KMS-11 (cell line): ENCODE measurements at regions not wholly inside any gene's neighbourhood (a gene's known extent, or its start where the extent isn't known, plus 50 kb on each side); places are given as distances from the start of the nearest gene placed in this dataset.

Experiments used
- H2AFZ ChIP-seq: fragments of 200-600 bp; sonication (generic); 2 replicates; pipeline ENCODE4 v1.6.1; 2016; ENCODE audit warnings: antibody characterized with exemption, mixed run types, low read depth
- H3K27ac ChIP-seq: fragments of 200-600 bp; sonication (generic); 2 replicates; pipeline ENCODE4 v1.6.1; 2016; ENCODE audit warnings: mild to moderate bottlenecking, mixed run types
- H3K27me3 ChIP-seq: fragments of 200-600 bp; sonication (generic); 2 replicates; pipeline ENCODE4 v1.6.1; 2017; ENCODE audit warnings: mild to moderate bottlenecking, low read depth, mixed run types, moderate library complexity; ENCODE audit not compliant: insufficient read depth
- H3K36me3 ChIP-seq: fragments of 200-600 bp; sonication (generic); 2 replicates; pipeline ENCODE4 v1.6.1; 2017; ENCODE audit warnings: mild to moderate bottlenecking, mixed run types; ENCODE audit not compliant: insufficient read depth
- H3K4me1 ChIP-seq: fragments of 200-600 bp; sonication (generic); 2 replicates; pipeline ENCODE4 v1.6.1; 2016; ENCODE audit warnings: mild to moderate bottlenecking, low read depth, mixed run types; ENCODE audit not compliant: poor library complexity, severe bottlenecking
- H3K4me2 ChIP-seq: fragments of 200-600 bp; sonication (generic); 2 replicates; pipeline ENCODE4 v1.7.0; 2016; ENCODE audit warnings: mild to moderate bottlenecking, mixed run types
- H3K4me3 ChIP-seq: fragments of 200-600 bp; sonication (generic); IDR thresholded peaks from 2 replicates; pipeline ENCODE4 v1.6.1; 2017; ENCODE audit warnings: low read depth, low read length, mixed read lengths; ENCODE audit not compliant: insufficient read depth
- H3K79me2 ChIP-seq: fragments of 200-600 bp; sonication (generic); 2 replicates; pipeline ENCODE4 v1.6.1; 2016; ENCODE audit warnings: low read depth, mixed run types; ENCODE audit not compliant: insufficient read depth
- H3K9ac ChIP-seq: fragments of 200-600 bp; sonication (generic); 2 replicates; pipeline ENCODE4 v1.6.1; 2016; ENCODE audit warnings: mild to moderate bottlenecking, mixed run types
- H4K20me1 ChIP-seq: fragments of 200-600 bp; sonication (generic); 2 replicates; pipeline ENCODE4 v1.6.1; 2016; ENCODE audit warnings: mild to moderate bottlenecking, mixed run types; ENCODE audit not compliant: insufficient read depth
- TF ChIP-seq, protein P1 (sequence below): fragments of 200-600 bp; sonication (generic); conservative IDR thresholded peaks from 2 replicates; pipeline ENCODE4 v1.6.1; 2017; ENCODE audit warnings: low read depth, mild to moderate bottlenecking, antibody characterized with exemption, low read length, moderate library complexity, mixed read lengths

DNA sequence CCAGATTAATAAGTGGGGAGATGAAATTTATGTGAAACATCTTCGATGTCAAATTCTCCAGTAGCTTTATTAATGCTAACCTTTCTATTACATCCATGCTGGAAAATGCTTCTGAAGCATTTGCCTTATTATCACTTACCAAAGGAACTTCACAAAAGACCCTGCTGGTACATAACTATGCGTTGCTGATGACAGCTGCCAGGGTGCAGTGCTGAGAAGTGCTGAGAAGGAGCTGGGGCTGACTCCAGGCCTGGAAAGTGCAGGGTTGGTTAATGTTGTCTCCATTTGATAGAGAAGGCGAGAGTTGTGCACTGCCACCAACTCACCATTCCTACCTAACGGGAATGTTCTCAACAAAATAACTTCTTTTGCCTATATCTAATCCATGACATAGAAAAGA, 736.0 kb upstream of the NR2F2 start:
- Histone ChIP-seq H3K9ac (no peak overlapping the region), H3K36me3 (no peaks in the 10 kb centered on the region), H3K27me3 (no peaks in the 10 kb centered on the region), H4K20me1 (no peaks in the 10 kb centered on the region), H3K4me3 (no peak overlapping the region), H3K79me2 (no peaks in the 10 kb centered on the region), H3K4me2 (no peak overlapping the region), H3K27ac (no peak overlapping the region), H3K4me1 (no peaks in the 10 kb centered on the region), H2AFZ (no peak overlapping the region)
- TF ChIP-seq, protein P1, sequence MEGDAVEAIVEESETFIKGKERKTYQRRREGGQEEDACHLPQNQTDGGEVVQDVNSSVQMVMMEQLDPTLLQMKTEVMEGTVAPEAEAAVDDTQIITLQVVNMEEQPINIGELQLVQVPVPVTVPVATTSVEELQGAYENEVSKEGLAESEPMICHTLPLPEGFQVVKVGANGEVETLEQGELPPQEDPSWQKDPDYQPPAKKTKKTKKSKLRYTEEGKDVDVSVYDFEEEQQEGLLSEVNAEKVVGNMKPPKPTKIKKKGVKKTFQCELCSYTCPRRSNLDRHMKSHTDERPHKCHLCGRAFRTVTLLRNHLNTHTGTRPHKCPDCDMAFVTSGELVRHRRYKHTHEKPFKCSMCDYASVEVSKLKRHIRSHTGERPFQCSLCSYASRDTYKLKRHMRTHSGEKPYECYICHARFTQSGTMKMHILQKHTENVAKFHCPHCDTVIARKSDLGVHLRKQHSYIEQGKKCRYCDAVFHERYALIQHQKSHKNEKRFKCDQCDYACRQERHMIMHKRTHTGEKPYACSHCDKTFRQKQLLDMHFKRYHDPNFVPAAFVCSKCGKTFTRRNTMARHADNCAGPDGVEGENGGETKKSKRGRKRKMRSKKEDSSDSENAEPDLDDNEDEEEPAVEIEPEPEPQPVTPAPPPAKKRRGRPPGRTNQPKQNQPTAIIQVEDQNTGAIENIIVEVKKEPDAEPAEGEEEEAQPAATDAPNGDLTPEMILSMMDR: no peak

DNA sequence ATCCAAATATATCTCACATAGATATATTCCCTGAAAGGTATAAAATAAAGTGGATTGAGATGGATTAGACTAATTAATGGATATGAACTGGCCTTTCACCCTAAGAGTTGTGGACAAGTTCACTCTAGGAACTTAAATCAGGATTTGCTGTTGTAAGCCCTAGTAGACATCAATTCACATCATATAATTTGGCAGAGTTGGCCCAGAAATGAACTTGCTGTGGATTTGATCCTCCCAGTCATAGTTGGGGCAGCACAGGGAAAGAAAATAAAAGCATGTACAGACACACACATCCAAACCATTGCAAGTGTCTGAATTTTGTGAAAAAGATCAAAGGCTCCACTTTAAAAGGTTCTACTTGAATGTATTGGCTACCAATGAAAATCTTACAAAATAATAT, 734.7 kb upstream of the NR2F2 start:
- Histone ChIP-seq H3K4me1 (no peaks in the 10 kb centered on the region), H3K27ac (no peak overlapping the region), H3K9ac (no peak overlapping the region), H3K4me2 (no peak overlapping the region), H2AFZ (no peak overlapping the region), H3K27me3 (no peaks in the 10 kb centered on the region), H4K20me1 (no peaks in the 10 kb centered on the region), H3K36me3 (no peaks in the 10 kb centered on the region), H3K79me2 (no peaks in the 10 kb centered on the region), H3K4me3 (no peak overlapping the region)
- TF ChIP-seq, protein P1: no peak

DNA sequence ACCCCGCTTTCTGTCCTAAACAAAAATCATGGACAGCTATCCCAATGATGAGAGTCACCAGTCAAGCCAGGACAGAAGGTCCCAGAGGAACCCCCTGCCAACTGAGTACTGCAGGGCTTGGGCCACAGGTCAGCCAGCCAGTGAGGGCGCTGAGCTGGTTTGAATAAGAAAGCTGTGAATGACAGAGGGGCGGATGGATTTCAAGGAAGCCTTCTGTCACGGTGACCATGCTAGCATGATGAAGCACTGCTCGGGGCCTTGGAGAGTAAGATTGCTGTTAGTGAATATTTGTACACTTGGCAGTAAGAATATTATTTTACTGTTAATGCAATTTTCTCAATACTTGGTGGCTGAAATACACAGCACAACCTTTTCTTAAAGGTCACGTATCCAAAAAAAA, 734.0 kb upstream of the NR2F2 start:
- Histone ChIP-seq H3K27me3 (no peaks in the 10 kb centered on the region), H3K4me3 (no peak overlapping the region), H3K9ac (no peak overlapping the region), H4K20me1 (no peaks in the 10 kb centered on the region), H3K36me3 (no peaks in the 10 kb centered on the region), H3K27ac (no peak overlapping the region), H3K79me2 (no peaks in the 10 kb centered on the region), H2AFZ (no peak overlapping the region), H3K4me1 (no peaks in the 10 kb centered on the region), H3K4me2 (no peak overlapping the region)
- TF ChIP-seq, protein P1: no peak

DNA sequence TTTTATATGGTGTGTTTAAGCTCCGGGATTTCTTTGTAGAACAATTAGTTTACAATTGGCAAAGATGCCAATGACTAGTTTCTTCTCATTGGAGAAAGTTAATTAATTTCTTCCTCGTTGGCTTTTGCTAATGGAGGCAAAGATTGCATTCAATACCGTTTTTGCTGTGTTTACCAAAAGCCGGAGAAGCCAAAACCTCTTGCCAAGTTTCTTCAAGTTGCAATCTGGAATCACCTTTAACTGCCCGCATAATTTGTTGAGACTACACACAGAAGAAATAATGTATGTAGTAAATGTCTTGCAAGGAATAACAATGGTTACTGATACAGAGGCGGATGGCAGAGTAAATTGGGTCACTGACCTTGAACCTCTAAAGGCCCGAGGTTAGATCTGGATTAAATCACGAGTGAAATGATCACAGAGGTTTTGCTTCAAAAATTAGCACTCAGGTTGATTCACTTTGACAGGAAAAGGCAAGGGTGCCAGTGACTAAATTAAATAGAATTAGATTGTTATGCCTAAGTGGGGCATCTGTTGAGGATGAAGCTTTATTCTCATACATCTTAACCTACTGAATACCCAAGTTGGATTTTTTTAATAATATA, 732.1 kb upstream of the NR2F2 start:
- no peak overlapping the region for H3K4me3 ChIP-seq
- no peaks in the 10 kb centered on the region for H3K27me3 ChIP-seq
- no peak overlapping the region for H3K4me2 ChIP-seq
- no peaks in the 10 kb centered on the region for H3K4me1 ChIP-seq
- H2AFZ ChIP-seq: no peak overlapping the region
- no peaks in the 10 kb centered on the region for H3K36me3 ChIP-seq
- no peaks in the 10 kb centered on the region for H3K79me2 ChIP-seq
- no peak overlapping the region for H3K9ac ChIP-seq
- no peak overlapping the region for H3K27ac ChIP-seq
- no peaks in the 10 kb centered on the region for H4K20me1 ChIP-seq
- TF ChIP-seq, protein P1: no peak
